Aorta (tissue), 5 donors: ENCODE measurements at regions not wholly inside any gene's neighbourhood (a gene's known extent, or its start where the extent isn't known, plus 50 kb on each side); places are given as distances from the start of the nearest gene placed in this dataset.

Experiments
- ATAC-seq: fragments of 200-7000 bp; cut with Tn5 transposase; one replicate; pipeline ENCODE4 v1.9.1; 2022; ENCODE audit warnings: moderate library complexity; ENCODE audit not compliant: low FRiP score
- DNase-seq, 2 donors: peaks; one replicate each; pipeline ENCODE4 v3.0.0-alpha.2; 2020
- H3K27ac ChIP-seq, 2 donors: one replicate each; pipeline ENCODE4 v1.5.1; 2013; ENCODE audit warnings: low read length in 2 of 2, mild to moderate bottlenecking in 2 of 2, moderate library complexity in 2 of 2, control low read depth in 1 of 2, inconsistent platforms in 1 of 2, low read depth in 1 of 2
- H3K27me3 ChIP-seq, 2 donors: one replicate each; pipeline ENCODE4 v1.6.1; 2013; ENCODE audit warnings: control low read depth in 1 of 2, low read length in 1 of 2, mild to moderate bottlenecking in 1 of 2, moderate library complexity in 1 of 2; ENCODE audit not compliant: insufficient read depth in 2 of 2, control insufficient read depth in 1 of 2
- H3K36me3 ChIP-seq, 2 donors: one replicate each; pipeline ENCODE4 v1.6.1; 2013; ENCODE audit warnings: control low read depth in 1 of 2, low read length in 1 of 2, mild to moderate bottlenecking in 1 of 2; ENCODE audit not compliant: insufficient read depth in 2 of 2, control insufficient read depth in 1 of 2
- H3K4me1 ChIP-seq, 2 donors: one replicate each; pipeline ENCODE4 v1.6.1; 2013; ENCODE audit warnings: low read length in 2 of 2, control low read depth in 1 of 2, mild to moderate bottlenecking in 1 of 2, moderate library complexity in 1 of 2; ENCODE audit not compliant: insufficient read depth in 2 of 2, control insufficient read depth in 1 of 2
- H3K4me3 ChIP-seq, 2 donors: one replicate each; pipeline ENCODE4 v1.5.1; 2013; ENCODE audit warnings: low read length in 2 of 2, control low read depth in 1 of 2, mild to moderate bottlenecking in 1 of 2
- H3K9me3 ChIP-seq: one replicate; pipeline ENCODE4 v1.6.1; 2013; ENCODE audit warnings: mild to moderate bottlenecking, low read length; ENCODE audit not compliant: control insufficient read depth
- WGBS, 2 donors: extraction: QIAGEN DNeasy Blood & Tissue Kit; methylation state at CpG; one replicate each; pipeline ENCODE4 v1.1.7; 2013; 5-methylcytosine and 5-hydroxymethylcytosine counted together
- intact Hi-C, 2 donors: fragments of 100-400 bp; cut with DNase I; formaldehyde crosslinking; loops; one replicate each; pipeline versions ENCODE4 v1.14.2 to v1.15.0; 2022
- donor health status: healthy with polysubstance abuse.
- donor health status: Bipolar disorder and iron deficiency.
- donor health status: DM: no; HTN: no; CAD: no.
- donor health status: DM: no; HTN: no; CAD: no.
- donor health status: DM: yes; HTN: yes; CAD: no.

- intact Hi-C loops: no loop called here
- ATAC-seq (no peak), DNase-seq (no peak)
- H3K27me3 ChIP-seq: peaks cover 0 to 1% of the 10 kb centered on the region in 2 donors
- H3K9me3 ChIP-seq: peaks cover 9% of the 10 kb centered on the region
- WGBS, 2 donors: 39 to 92% methylated on average over 2 of the region's 2 CpGs
- H3K4me3 ChIP-seq: no peak overlapping the region
- H3K36me3 ChIP-seq: no peaks in the 10 kb centered on the region
- H3K4me1 ChIP-seq: no peaks in the 10 kb centered on the region
- H3K27ac ChIP-seq: no peak overlapping the region
Observed at GRCh38 chr7:25979605-25980004, 172.4 kb upstream of the NFE2L3 start.

GRCh38 chr7:25982684-25983083 is 169.3 kb upstream of the NFE2L3 start:
- intact Hi-C loops: no loop called here
- Histone ChIP-seq H3K36me3 (no peaks in the 10 kb centered on the region), H3K27me3 (peaks cover 0 to 1% of the 10 kb centered on the region in 2 donors), H3K9me3 (peaks cover 4% of the 10 kb centered on the region), H3K4me3 (no peak overlapping the region), H3K27ac (no peak overlapping the region), H3K4me1 (no peaks in the 10 kb centered on the region)
- no peak for ATAC-seq
- DNase-seq: no peak
- WGBS, 2 donors: 78 to 80% methylated on average over 2 of the region's 2 CpGs

DNA sequence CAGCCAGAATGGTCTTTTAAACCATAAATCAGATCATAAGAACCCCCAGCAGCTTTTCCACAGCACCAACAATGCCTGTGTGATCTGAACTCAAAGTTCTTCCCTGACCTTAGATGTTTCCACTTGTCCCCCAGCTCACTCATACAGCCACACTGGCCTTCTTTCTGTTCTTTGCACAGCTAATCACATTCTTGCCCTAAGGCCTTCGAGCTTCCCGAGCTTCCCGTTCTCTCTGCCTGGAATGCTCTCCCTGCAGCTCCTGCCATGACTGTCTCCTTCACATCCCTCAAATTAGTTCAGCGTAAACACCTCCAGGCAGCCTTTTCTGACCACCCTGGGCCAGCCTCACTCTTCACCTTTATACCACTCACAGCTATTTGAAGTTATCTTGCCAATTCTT is 166.8 kb upstream of the NFE2L3 start:
- 73 to 82% methylated on average over 4 of the region's 4 CpGs for WGBS, 2 donors
- DNase-seq (no peak), ATAC-seq (no peak)
- no peaks in the 10 kb centered on the region for H3K36me3 ChIP-seq
- H3K27me3 ChIP-seq: peaks cover 0 to 1% of the 10 kb centered on the region in 2 donors
- no peak overlapping the region for H3K4me3 ChIP-seq
- intact Hi-C loops: no loop called here
- peaks cover 4% of the 10 kb centered on the region for H3K9me3 ChIP-seq
- no peak overlapping the region for H3K27ac ChIP-seq
- no peaks in the 10 kb centered on the region for H3K4me1 ChIP-seq

DNA sequence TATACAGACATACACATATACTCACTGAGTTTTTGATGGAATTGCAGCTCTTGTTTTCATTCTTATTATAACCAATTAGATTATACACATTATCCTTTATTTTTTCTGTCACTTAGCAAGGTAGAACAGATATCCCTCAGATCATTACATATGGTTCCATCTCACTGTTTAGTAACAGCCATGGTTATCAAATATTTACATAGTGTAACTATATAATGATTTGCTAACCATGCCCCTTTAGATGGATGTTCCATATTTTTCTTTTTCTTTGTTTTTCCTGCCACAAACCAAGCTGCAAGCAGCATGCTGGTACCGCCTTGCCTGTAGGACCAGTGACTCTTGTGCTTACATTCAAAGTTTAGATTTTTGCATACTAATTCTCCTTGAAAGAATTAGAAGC is 163.4 kb upstream of the NFE2L3 start:
- intact Hi-C loops: no loop called here
- H3K27me3 ChIP-seq: no peaks in the 10 kb centered on the region
- DNase-seq (no peak), ATAC-seq (no peak)
- H3K4me1 ChIP-seq: no peaks in the 10 kb centered on the region
- H3K4me3 ChIP-seq: no peak overlapping the region
- no peaks in the 10 kb centered on the region for H3K36me3 ChIP-seq
- no peaks in the 10 kb centered on the region for H3K9me3 ChIP-seq
- WGBS, 2 donors: 82 to 83% methylated on average over 1 of the region's 1 CpG
- no peak overlapping the region for H3K27ac ChIP-seq

GRCh38 chr7:25989140-25989705 is 162.8 kb upstream of the NFE2L3 start:
- no peaks in the 10 kb centered on the region for H3K27me3 ChIP-seq
- H3K4me1 ChIP-seq: no peaks in the 10 kb centered on the region
- no peaks in the 10 kb centered on the region for H3K9me3 ChIP-seq
- no peak overlapping the region for H3K27ac ChIP-seq
- H3K36me3 ChIP-seq: no peaks in the 10 kb centered on the region
- ATAC-seq: no peak
- WGBS, 2 donors: 67 to 70% methylated on average over 6 of the region's 6 CpGs
- intact Hi-C loops: no loop called here
- DNase-seq: no peak
- H3K4me3 ChIP-seq: no peak overlapping the region

- Histone ChIP-seq H3K4me1 (no peaks in the 10 kb centered on the region), H3K9me3 (no peaks in the 10 kb centered on the region), H3K4me3 (no peak overlapping the region), H3K36me3 (no peaks in the 10 kb centered on the region), H3K27me3 (no peaks in the 10 kb centered on the region), H3K27ac (no peak overlapping the region)
- 87 to 94% methylated on average over 2 of the region's 2 CpGs for WGBS, 2 donors
- intact Hi-C loops: no loop called here
- DNase-seq (no peak), ATAC-seq (no peak)
Observed at GRCh38 chr7:25994433-25994994, 157.5 kb upstream of the NFE2L3 start.

- intact Hi-C loops: no loop called here
- H3K27me3 ChIP-seq: no peaks in the 10 kb centered on the region
- H3K9me3 ChIP-seq: no peaks in the 10 kb centered on the region
- WGBS, 2 donors: 68 to 75% methylated on average over 3 of the region's 3 CpGs
- no peak overlapping the region for H3K4me3 ChIP-seq
- H3K4me1 ChIP-seq: no peaks in the 10 kb centered on the region
- ATAC-seq: no peak
- no peak for DNase-seq
- H3K27ac ChIP-seq: no peak overlapping the region
- no peaks in the 10 kb centered on the region for H3K36me3 ChIP-seq
Observed at GRCh38 chr7:25995216-25995615, 156.8 kb upstream of the NFE2L3 start.

- ATAC-seq (no peak), DNase-seq (no peak)
- Histone ChIP-seq H3K27me3 (no peaks in the 10 kb centered on the region), H3K9me3 (no peaks in the 10 kb centered on the region), H3K36me3 (no peaks in the 10 kb centered on the region), H3K4me1 (no peaks in the 10 kb centered on the region), H3K4me3 (no peak overlapping the region), H3K27ac (no peak overlapping the region)
- 75% methylated on average over 7 of the region's 7 CpGs for WGBS, 2 donors
- intact Hi-C loops: no loop called here
Observed at GRCh38 chr7:25996006-25996408, 156.0 kb upstream of the NFE2L3 start.

DNA sequence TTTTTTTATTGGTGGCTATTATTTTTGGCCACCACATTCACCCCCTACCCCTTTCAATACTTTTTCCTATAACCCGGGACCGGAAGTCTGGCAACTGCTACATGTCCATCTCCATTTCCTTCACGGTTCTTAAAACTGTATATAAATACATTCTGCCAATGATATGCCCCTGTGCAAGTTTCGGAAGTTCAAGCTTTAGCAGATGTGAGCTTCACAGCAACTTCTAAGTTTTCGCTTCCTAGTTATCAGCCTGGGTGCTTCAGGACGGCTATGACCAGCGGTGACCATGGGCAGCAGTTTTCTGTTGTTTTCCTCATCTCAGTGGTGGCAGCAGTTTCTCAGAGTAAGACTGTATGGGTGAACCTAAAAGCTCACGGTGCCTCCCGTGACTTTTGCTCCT is 153.5 kb upstream of the NFE2L3 start:
- Histone ChIP-seq H3K4me1 (no peaks in the 10 kb centered on the region), H3K27me3 (no peaks in the 10 kb centered on the region), H3K4me3 (no peak overlapping the region), H3K27ac (no peak overlapping the region), H3K9me3 (no peaks in the 10 kb centered on the region), H3K36me3 (no peaks in the 10 kb centered on the region)
- 57 to 71% methylated on average over 9 of the region's 9 CpGs for WGBS, 2 donors
- ATAC-seq: no peak
- no peak for DNase-seq
- intact Hi-C loops: no loop called here
